GM23338 (cell line): ENCODE measurements at regions not wholly inside any gene's neighbourhood (a gene's known extent, or its start where the extent isn't known, plus 50 kb on each side); places are given as distances from the start of the nearest gene placed in this dataset.

Source experiments
- ATAC-seq: fragments of 200-7000 bp; cut with Tn5 transposase; 3 replicates; pipeline ENCODE4 v1.9.1; 2020
- DNase-seq: peaks from one replicate; pipeline ENCODE4 v3.0.0-alpha.2; 2015; ENCODE audit warnings: low spot score
- H2AFZ ChIP-seq: fragments of 200-600 bp; sonication (generic); 2 replicates; pipeline ENCODE4 v1.8.0; 2016; ENCODE audit warnings: antibody characterized with exemption, mild to moderate bottlenecking, moderate library complexity
- H3F3A ChIP-seq: fragments of 200-600 bp; sonication (generic); replicated peaks from 2 replicates; pipeline ENCODE4 v1.8.0; 2017; ENCODE audit warnings: antibody characterized with exemption, mixed run types, low read depth
- H3K27ac ChIP-seq: fragments of 200-600 bp; sonication (generic); 2 replicates; pipeline ENCODE4 v1.6.1; 2016; ENCODE audit warnings: low read depth
- H3K27me3 ChIP-seq: fragments of 200-600 bp; sonication (generic); 2 replicates; pipeline ENCODE4 v1.8.0; 2016; ENCODE audit warnings: mild to moderate bottlenecking, mixed run types, moderate library complexity; ENCODE audit not compliant: insufficient read depth
- H3K36me3 ChIP-seq: fragments of 200-600 bp; sonication (generic); 2 replicates; pipeline ENCODE4 v1.8.0; 2016; ENCODE audit warnings: mild to moderate bottlenecking; ENCODE audit not compliant: insufficient read depth
- H3K4me1 ChIP-seq: fragments of 200-600 bp; sonication (generic); 2 replicates; pipeline ENCODE4 v1.8.0; 2016; ENCODE audit warnings: mild to moderate bottlenecking, moderate library complexity; ENCODE audit not compliant: insufficient read depth
- H3K4me2 ChIP-seq: fragments of 200-600 bp; sonication (generic); 2 replicates; pipeline ENCODE4 v1.7.1; 2017; ENCODE audit warnings: mixed run types
- H3K4me3 ChIP-seq: fragments of 200-600 bp; sonication (generic); 2 replicates; pipeline ENCODE4 v1.6.1; 2016; ENCODE audit warnings: mixed run types
- H3K79me2 ChIP-seq: fragments of 200-600 bp; sonication (generic); replicated peaks from 2 replicates; pipeline ENCODE4 v1.8.0; 2017; ENCODE audit warnings: mild to moderate bottlenecking; ENCODE audit not compliant: insufficient read depth
- H3K9me2 ChIP-seq: fragments of 200-600 bp; sonication (generic); 2 replicates; pipeline ENCODE4 v1.8.0; 2017; ENCODE audit not compliant: insufficient read depth
- H4K20me1 ChIP-seq: fragments of 200-600 bp; sonication (generic); replicated peaks from 2 replicates; pipeline ENCODE4 v1.8.0; 2017; ENCODE audit warnings: mild to moderate bottlenecking; ENCODE audit not compliant: insufficient read depth
- H3K27ac Mint-ChIP-seq: 2 replicates; pipeline ENCODE4 v1.8.0; 2020; ENCODE audit warnings: inconsistent platforms, mild to moderate bottlenecking, moderate library complexity, mixed read lengths
- H3K27me3 Mint-ChIP-seq: 3 replicates; pipeline ENCODE4 v1.8.0; 2022; ENCODE audit warnings: low read depth, mild to moderate bottlenecking, moderate library complexity, mixed read lengths, inconsistent platforms; ENCODE audit not compliant: insufficient read depth, poor library complexity
- H3K36me3 Mint-ChIP-seq: 3 replicates; pipeline ENCODE4 v1.8.0; 2021; ENCODE audit warnings: low read depth, mild to moderate bottlenecking, inconsistent platforms, moderate library complexity, mixed read lengths
- H3K4me1 Mint-ChIP-seq: 3 replicates; pipeline ENCODE4 v1.8.0; 2020; ENCODE audit warnings: mild to moderate bottlenecking, inconsistent platforms, mixed read lengths
- H3K4me3 Mint-ChIP-seq: 3 replicates; pipeline ENCODE4 v1.8.0; 2021; ENCODE audit warnings: moderate library complexity, mild to moderate bottlenecking, inconsistent platforms, mixed read lengths
- H3K9me3 Mint-ChIP-seq: 3 replicates; pipeline ENCODE4 v1.8.0; 2020; ENCODE audit warnings: moderate library complexity, mild to moderate bottlenecking, inconsistent platforms, mixed read lengths
- CREB1 ChIP-seq: fragments of 250-450 bp; sonication (Bioruptor Pico); IDR thresholded peaks from 2 replicates; pipeline ENCODE4 v1.5.0; 2020; ENCODE audit warnings: low read depth, mild to moderate bottlenecking, moderate library complexity
- EZH2 ChIP-seq: fragments of 200-600 bp; sonication (generic); IDR thresholded peaks from one replicate; pipeline ENCODE4 v1.8.0; 2017; ENCODE audit warnings: antibody characterized with exemption, mild to moderate bottlenecking, low read depth; ENCODE audit not compliant: unreplicated experiment
- EZH2phosphoT487 ChIP-seq: fragments of 200-600 bp; sonication (generic); IDR thresholded peaks from one replicate; pipeline ENCODE4 v1.8.1; 2018; ENCODE audit warnings: antibody characterized with exemption; ENCODE audit not compliant: unreplicated experiment
- JUNB ChIP-seq: IDR thresholded peaks from one replicate; pipeline ENCODE4 v1.6.1; 2016; ENCODE audit warnings: antibody characterized with exemption; ENCODE audit not compliant: unreplicated experiment
- NANOG ChIP-seq: IDR thresholded peaks from 2 replicates; pipeline ENCODE4 v1.6.1; 2016; ENCODE audit warnings: antibody characterized with exemption, borderline replicate concordance
- POLR2AphosphoS5 ChIP-seq: IDR thresholded peaks from 2 replicates; pipeline ENCODE4 v1.6.1; 2016; ENCODE audit warnings: antibody characterized with exemption, low read depth
- REST ChIP-seq: IDR thresholded peaks from one replicate; pipeline ENCODE4 v1.6.1; 2018; ENCODE audit warnings: antibody characterized with exemption; ENCODE audit not compliant: unreplicated experiment
- STAT1 ChIP-seq: IDR thresholded peaks from one replicate; pipeline ENCODE4 v1.6.1; 2016; ENCODE audit warnings: antibody characterized with exemption; ENCODE audit not compliant: unreplicated experiment
- ZNF114 ChIP-seq: fragments of 250-450 bp; sonication (Bioruptor Pico); IDR thresholded peaks from 2 replicates; pipeline ENCODE4 v1.5.0; 2020; ENCODE audit warnings: mild to moderate bottlenecking, moderate library complexity
- ZNF331 ChIP-seq: fragments of 250-450 bp; sonication (Bioruptor Pico); IDR thresholded peaks from 2 replicates; pipeline ENCODE4 v1.5.0; 2020; ENCODE audit warnings: low read depth, mild to moderate bottlenecking, moderate library complexity
- TF ChIP-seq, protein P1 (sequence below): fragments of 250-450 bp; sonication (Bioruptor Pico); IDR thresholded peaks from 2 replicates; pipeline ENCODE4 v1.5.0; 2020; ENCODE audit warnings: mild to moderate bottlenecking, moderate library complexity
- TF ChIP-seq, protein P2 (sequence below): IDR thresholded peaks from 2 replicates; pipeline ENCODE4 v1.6.1; 2016; ENCODE audit warnings: antibody characterized with exemption

DNA sequence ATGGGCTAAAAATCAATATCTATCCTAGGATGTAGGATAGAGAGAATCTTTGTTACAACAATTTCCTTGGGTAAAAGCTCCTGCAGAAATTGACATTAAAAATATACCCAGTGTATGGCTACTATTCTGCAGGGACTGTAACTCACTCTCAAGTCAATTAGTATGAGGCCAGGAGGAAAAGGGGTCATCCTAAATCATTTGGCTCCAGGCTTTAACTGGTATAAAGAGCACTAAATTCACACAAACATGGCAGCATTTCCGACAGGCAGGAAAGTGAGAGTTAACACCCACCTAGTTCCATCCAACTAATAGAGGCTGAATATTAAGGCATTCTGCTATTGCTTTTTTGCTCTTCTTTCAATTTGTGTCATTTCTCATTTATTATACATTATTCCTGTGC lies 218.6 kb upstream of the C1orf87 start:
- ATAC-seq (no peak), DNase-seq (no peak)
- no peaks in the 10 kb centered on the region for H3K27me3 Mint-ChIP-seq
- no peaks in the 10 kb centered on the region for H3F3A ChIP-seq
- no peaks in the 10 kb centered on the region for H4K20me1 ChIP-seq
- no peak overlapping the region for H2AFZ ChIP-seq
- no peaks in the 10 kb centered on the region for H3K4me1 ChIP-seq
- no peaks in the 10 kb centered on the region for H3K27me3 ChIP-seq
- no peaks in the 10 kb centered on the region for H3K4me1 Mint-ChIP-seq
- no peaks in the 10 kb centered on the region for H3K79me2 ChIP-seq
- no peak overlapping the region for H3K27ac ChIP-seq
- no peak overlapping the region for H3K4me3 ChIP-seq
- no peaks in the 10 kb centered on the region for H3K36me3 Mint-ChIP-seq
- no peak for TF ChIP-seq NANOG
- TF ChIP-seq POLR2AphosphoS5: no peak
- TF ChIP-seq ZNF331 (CRISPR knock-in tag): no peak
- no peak for TF ChIP-seq CREB1 (CRISPR knock-in tag)
- no peak overlapping the region for H3K4me2 ChIP-seq
- H3K9me3 Mint-ChIP-seq: no peaks in the 10 kb centered on the region; the same call in 2 of the 3 replicates
- peaks cover 9% of the 10 kb centered on the region; the same call in 1 of the 2 replicates for H3K9me2 ChIP-seq
- H3K4me3 Mint-ChIP-seq: no peak overlapping the region
- no peaks in the 10 kb centered on the region for H3K36me3 ChIP-seq
- H3K27ac Mint-ChIP-seq: no peak overlapping the region

- DNase-seq (no peak), ATAC-seq (no peak)
- Histone ChIP-seq H3K27me3 (no peaks in the 10 kb centered on the region), H3K27ac (no peak overlapping the region), H2AFZ (peak overlapping the region; percentile 47), H3K9me2 (peaks cover 9% of the 10 kb centered on the region; the same call in 1 of the 2 replicates), H3K79me2 (no peaks in the 10 kb centered on the region), H3K36me3 (no peaks in the 10 kb centered on the region), H3K4me2 (no peak overlapping the region), H4K20me1 (no peaks in the 10 kb centered on the region), H3K4me1 (no peaks in the 10 kb centered on the region), H3F3A (no peaks in the 10 kb centered on the region), H3K4me3 (no peak overlapping the region)
- Mint-ChIP-seq H3K27ac (no peak overlapping the region), H3K9me3 (no peaks in the 10 kb centered on the region; the same call in 2 of the 3 replicates), H3K27me3 (no peaks in the 10 kb centered on the region), H3K4me3 (no peak overlapping the region), H3K36me3 (no peaks in the 10 kb centered on the region), H3K4me1 (no peaks in the 10 kb centered on the region)
- TF ChIP-seq EZH2 (no peak), REST (no peak), JUNB (no peak), CREB1 (CRISPR knock-in tag) (no peak), ZNF114 (CRISPR knock-in tag) (no peak), POLR2AphosphoS5 (no peak), ZNF331 (CRISPR knock-in tag) (no peak), EZH2phosphoT487 (no peak), STAT1 (no peak)
- TF ChIP-seq, protein P1, sequence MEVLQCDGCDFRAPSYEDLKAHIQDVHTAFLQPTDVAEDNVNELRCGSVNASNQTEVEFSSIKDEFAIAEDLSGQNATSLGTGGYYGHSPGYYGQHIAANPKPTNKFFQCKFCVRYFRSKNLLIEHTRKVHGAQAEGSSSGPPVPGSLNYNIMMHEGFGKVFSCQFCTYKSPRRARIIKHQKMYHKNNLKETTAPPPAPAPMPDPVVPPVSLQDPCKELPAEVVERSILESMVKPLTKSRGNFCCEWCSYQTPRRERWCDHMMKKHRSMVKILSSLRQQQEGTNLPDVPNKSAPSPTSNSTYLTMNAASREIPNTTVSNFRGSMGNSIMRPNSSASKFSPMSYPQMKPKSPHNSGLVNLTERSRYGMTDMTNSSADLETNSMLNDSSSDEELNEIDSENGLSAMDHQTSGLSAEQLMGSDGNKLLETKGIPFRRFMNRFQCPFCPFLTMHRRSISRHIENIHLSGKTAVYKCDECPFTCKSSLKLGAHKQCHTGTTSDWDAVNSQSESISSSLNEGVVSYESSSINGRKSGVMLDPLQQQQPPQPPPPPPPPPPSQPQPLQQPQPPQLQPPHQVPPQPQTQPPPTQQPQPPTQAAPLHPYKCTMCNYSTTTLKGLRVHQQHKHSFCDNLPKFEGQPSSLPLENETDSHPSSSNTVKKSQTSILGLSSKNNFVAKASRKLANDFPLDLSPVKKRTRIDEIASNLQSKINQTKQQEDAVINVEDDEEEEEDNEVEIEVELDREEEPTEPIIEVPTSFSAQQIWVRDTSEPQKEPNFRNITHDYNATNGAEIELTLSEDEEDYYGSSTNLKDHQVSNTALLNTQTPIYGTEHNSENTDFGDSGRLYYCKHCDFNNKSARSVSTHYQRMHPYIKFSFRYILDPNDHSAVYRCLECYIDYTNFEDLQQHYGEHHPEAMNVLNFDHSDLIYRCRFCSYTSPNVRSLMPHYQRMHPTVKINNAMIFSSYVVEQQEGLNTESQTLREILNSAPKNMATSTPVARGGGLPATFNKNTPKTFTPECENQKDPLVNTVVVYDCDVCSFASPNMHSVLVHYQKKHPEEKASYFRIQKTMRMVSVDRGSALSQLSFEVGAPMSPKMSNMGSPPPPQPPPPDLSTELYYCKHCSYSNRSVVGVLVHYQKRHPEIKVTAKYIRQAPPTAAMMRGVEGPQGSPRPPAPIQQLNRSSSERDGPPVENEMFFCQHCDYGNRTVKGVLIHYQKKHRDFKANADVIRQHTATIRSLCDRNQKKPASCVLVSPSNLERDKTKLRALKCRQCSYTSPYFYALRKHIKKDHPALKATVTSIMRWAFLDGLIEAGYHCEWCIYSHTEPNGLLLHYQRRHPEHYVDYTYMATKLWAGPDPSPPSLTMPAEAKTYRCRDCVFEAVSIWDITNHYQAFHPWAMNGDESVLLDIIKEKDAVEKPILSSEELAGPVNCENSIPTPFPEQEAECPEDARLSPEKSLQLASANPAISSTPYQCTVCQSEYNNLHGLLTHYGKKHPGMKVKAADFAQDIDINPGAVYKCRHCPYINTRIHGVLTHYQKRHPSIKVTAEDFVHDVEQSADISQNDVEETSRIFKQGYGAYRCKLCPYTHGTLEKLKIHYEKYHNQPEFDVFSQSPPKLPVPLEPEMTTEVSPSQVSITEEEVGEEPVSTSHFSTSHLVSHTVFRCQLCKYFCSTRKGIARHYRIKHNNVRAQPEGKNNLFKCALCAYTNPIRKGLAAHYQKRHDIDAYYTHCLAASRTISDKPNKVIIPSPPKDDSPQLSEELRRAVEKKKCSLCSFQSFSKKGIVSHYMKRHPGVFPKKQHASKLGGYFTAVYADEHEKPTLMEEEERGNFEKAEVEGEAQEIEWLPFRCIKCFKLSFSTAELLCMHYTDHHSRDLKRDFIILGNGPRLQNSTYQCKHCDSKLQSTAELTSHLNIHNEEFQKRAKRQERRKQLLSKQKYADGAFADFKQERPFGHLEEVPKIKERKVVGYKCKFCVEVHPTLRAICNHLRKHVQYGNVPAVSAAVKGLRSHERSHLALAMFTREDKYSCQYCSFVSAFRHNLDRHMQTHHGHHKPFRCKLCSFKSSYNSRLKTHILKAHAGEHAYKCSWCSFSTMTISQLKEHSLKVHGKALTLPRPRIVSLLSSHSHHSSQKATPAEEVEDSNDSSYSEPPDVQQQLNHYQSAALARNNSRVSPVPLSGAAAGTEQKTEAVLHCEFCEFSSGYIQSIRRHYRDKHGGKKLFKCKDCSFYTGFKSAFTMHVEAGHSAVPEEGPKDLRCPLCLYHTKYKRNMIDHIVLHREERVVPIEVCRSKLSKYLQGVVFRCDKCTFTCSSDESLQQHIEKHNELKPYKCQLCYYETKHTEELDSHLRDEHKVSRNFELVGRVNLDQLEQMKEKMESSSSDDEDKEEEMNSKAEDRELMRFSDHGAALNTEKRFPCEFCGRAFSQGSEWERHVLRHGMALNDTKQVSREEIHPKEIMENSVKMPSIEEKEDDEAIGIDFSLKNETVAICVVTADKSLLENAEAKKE (CRISPR knock-in tag): no peak
- TF ChIP-seq, protein P2, sequence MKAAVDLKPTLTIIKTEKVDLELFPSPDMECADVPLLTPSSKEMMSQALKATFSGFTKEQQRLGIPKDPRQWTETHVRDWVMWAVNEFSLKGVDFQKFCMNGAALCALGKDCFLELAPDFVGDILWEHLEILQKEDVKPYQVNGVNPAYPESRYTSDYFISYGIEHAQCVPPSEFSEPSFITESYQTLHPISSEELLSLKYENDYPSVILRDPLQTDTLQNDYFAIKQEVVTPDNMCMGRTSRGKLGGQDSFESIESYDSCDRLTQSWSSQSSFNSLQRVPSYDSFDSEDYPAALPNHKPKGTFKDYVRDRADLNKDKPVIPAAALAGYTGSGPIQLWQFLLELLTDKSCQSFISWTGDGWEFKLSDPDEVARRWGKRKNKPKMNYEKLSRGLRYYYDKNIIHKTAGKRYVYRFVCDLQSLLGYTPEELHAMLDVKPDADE: no peak
Observed at GRCh38 chr1:60290393-60290792, 216.8 kb upstream of the C1orf87 start.
